ENCODE measurements at regions not wholly inside any gene's neighbourhood (a gene's known extent, or its start where the extent isn't known, plus 50 kb on each side); places are given as distances from the start of the nearest gene placed in this dataset.

DNA sequence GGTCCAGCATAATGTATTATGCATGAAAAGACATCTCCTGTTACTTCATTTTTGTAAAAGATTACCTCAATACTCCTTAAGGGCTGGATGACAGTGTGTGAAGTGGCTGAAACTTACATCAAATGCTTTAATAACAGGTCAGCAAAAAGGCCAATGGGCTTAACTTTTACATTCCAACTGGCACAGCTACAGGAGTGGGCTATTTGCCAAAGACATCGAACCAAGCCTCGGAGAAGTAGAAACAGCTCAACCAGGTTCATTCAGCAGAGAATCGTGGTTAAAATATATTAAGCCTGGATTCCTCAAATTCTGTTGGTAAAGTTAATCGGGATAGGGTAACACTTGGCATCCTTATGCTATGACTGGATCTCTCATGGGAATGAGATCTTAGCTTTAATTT, 639.7 kb downstream of the TRIML1 start:
- no peak for TF ChIP-seq CTCF (IDR thresholded peaks at IDR 0.05)
- no peak for TF ChIP-seq POLR2A (IDR thresholded peaks at IDR 0.05)
- no peak for TF ChIP-seq EP300 (IDR thresholded peaks at IDR 0.05)
